OCI-LY1 (cell line): ENCODE measurements at regions not wholly inside any gene's neighbourhood (a gene's known extent, or its start where the extent isn't known, plus 50 kb on each side); places are given as distances from the start of the nearest gene placed in this dataset.

ENCODE experiments used
- H2AFZ ChIP-seq: fragments of 200-600 bp; sonication (generic), shearing (Covaris generic); 2 replicates; pipeline ENCODE4 v1.6.0; 2014; ENCODE audit warnings: antibody characterized with exemption, mild to moderate bottlenecking, low read length
- H3F3A ChIP-seq: fragments of 200-600 bp; sonication (generic), shearing (Covaris generic); 2 replicates; pipeline ENCODE4 v1.6.0; 2014; ENCODE audit warnings: mild to moderate bottlenecking, antibody characterized with exemption, low read length, moderate library complexity; ENCODE audit not compliant: insufficient read depth
- H3K27ac ChIP-seq: fragments of 200-600 bp; sonication (generic); 2 replicates; pipeline ENCODE4 v1.5.1; 2014; ENCODE audit warnings: low read length, mixed run types, mild to moderate bottlenecking, low read depth; ENCODE audit not compliant: poor library complexity, severe bottlenecking
- H3K27me3 ChIP-seq: fragments of 200-600 bp; sonication (generic); 2 replicates; pipeline ENCODE4 v1.6.0; 2014; ENCODE audit warnings: antibody characterized with exemption, mild to moderate bottlenecking, low read length, moderate library complexity; ENCODE audit not compliant: insufficient read depth
- H3K36me3 ChIP-seq: fragments of 200-600 bp; sonication (generic); 2 replicates; pipeline ENCODE4 v1.6.1; 2014; ENCODE audit warnings: mild to moderate bottlenecking, antibody characterized with exemption, low read length, moderate library complexity, mixed read lengths; ENCODE audit not compliant: insufficient read depth
- H3K4me1 ChIP-seq: fragments of 200-600 bp; sonication (generic); 2 replicates; pipeline ENCODE4 v1.5.1; 2014; ENCODE audit warnings: mild to moderate bottlenecking, low read length, moderate library complexity; ENCODE audit not compliant: insufficient read depth, severe bottlenecking
- H3K4me2 ChIP-seq: fragments of 200-600 bp; sonication (generic), shearing (Covaris generic); 2 replicates; pipeline ENCODE4 v1.6.1; 2014; ENCODE audit warnings: low read length
- H3K4me3 ChIP-seq: fragments of 200-600 bp; sonication (generic); 2 replicates; pipeline ENCODE4 v1.5.1; 2014; ENCODE audit warnings: low read length, low read depth, mild to moderate bottlenecking, mixed read lengths; ENCODE audit not compliant: poor library complexity, severe bottlenecking
- H3K79me2 ChIP-seq: fragments of 200-600 bp; shearing (Covaris generic); 2 replicates; pipeline ENCODE4 v1.6.1; 2016; ENCODE audit warnings: mixed run types, low read length, mixed read lengths; ENCODE audit not compliant: insufficient read depth
- H3K9ac ChIP-seq: fragments of 200-600 bp; sonication (generic), shearing (Covaris generic); 2 replicates; pipeline ENCODE4 v1.6.1; 2014; ENCODE audit warnings: mild to moderate bottlenecking, low read length, mixed read lengths
- H3K9me2 ChIP-seq: fragments of 200-600 bp; sonication (generic), shearing (Covaris generic); 2 replicates; pipeline ENCODE4 v1.6.1; 2014; ENCODE audit warnings: low read depth, mild to moderate bottlenecking, low read length, mixed read lengths
- H3K9me3 ChIP-seq: fragments of 200-600 bp; shearing (Covaris generic); 2 replicates; pipeline ENCODE4 v1.6.1; 2014; ENCODE audit warnings: low read length, mixed read lengths
- H4K20me1 ChIP-seq: fragments of 200-600 bp; sonication (generic), shearing (Covaris generic); 2 replicates; pipeline ENCODE4 v1.6.0; 2016; ENCODE audit warnings: mild to moderate bottlenecking, low read length; ENCODE audit not compliant: insufficient read depth
- EZH2 ChIP-seq: fragments of 200-600 bp; sonication (generic), shearing (Covaris generic); IDR thresholded peaks from 2 replicates; pipeline ENCODE4 v1.8.0; 2017; ENCODE audit warnings: borderline replicate concordance, mixed run types, mild to moderate bottlenecking, antibody characterized with exemption, low read length, moderate library complexity, mixed read lengths
- TF ChIP-seq, protein P1 (sequence below): fragments of 200-600 bp; sonication (generic), shearing (Covaris generic); IDR thresholded peaks from 2 replicates; pipeline ENCODE4 v1.5.1; 2017; ENCODE audit warnings: mild to moderate bottlenecking, antibody characterized with exemption, low read length, moderate library complexity, mixed read lengths

DNA sequence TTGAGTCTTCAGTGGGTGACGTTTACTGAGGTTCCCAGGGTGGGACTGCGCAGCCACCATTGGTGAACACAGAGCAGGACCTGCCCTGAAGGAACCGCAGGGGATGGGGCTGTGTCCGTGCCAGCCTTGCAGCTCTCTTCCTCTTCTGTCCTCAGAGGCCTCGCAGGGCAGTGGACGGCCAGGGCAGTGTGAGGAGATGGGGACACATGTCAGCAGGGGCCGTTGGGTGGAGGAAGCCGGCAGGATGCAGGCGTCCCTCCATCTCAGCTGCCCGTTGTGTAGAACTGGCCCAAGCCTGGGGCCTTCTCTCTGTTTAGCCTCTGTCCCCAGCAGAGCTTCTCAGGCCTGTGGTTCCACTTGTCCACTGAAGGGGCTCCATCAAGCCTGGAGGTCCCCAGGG is 53.6 kb upstream of the SMOC2 start:
- Histone ChIP-seq H3K9me2 (no peaks in the 10 kb centered on the region), H4K20me1 (no peaks in the 10 kb centered on the region), H2AFZ (no peak overlapping the region), H3K4me1 (no peaks in the 10 kb centered on the region), H3K4me2 (no peak overlapping the region), H3K4me3 (no peak overlapping the region), H3K9me3 (no peaks in the 10 kb centered on the region), H3K79me2 (no peaks in the 10 kb centered on the region), H3F3A (no peaks in the 10 kb centered on the region), H3K27ac (no peak overlapping the region), H3K27me3 (no peaks in the 10 kb centered on the region), H3K36me3 (no peaks in the 10 kb centered on the region), H3K9ac (no peak overlapping the region)
- TF ChIP-seq, protein P1, sequence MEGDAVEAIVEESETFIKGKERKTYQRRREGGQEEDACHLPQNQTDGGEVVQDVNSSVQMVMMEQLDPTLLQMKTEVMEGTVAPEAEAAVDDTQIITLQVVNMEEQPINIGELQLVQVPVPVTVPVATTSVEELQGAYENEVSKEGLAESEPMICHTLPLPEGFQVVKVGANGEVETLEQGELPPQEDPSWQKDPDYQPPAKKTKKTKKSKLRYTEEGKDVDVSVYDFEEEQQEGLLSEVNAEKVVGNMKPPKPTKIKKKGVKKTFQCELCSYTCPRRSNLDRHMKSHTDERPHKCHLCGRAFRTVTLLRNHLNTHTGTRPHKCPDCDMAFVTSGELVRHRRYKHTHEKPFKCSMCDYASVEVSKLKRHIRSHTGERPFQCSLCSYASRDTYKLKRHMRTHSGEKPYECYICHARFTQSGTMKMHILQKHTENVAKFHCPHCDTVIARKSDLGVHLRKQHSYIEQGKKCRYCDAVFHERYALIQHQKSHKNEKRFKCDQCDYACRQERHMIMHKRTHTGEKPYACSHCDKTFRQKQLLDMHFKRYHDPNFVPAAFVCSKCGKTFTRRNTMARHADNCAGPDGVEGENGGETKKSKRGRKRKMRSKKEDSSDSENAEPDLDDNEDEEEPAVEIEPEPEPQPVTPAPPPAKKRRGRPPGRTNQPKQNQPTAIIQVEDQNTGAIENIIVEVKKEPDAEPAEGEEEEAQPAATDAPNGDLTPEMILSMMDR = no peak
- no peak for TF ChIP-seq EZH2

DNA sequence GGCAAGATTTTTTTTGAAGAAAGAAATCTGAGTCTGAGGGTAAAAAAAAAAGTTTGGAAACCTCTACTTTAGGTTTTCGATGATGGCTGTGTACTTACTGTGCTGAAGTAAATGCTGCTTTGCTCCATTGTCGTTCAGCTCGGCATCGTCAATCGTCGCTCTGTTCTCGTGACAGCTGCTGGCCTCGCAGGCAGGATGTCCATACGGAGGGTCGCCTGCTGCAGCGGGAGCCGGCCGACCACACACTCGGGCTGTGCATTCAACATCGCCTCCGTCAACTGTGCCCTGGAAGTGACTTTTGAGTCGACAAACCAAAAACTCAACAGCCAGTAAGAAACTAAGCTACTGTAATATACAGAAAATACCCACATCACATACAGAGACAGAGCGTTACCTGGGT is 53.1 kb upstream of the SMOC2 start:
- no peaks in the 10 kb centered on the region for H3K9me2 ChIP-seq
- no peaks in the 10 kb centered on the region for H3K36me3 ChIP-seq
- no peaks in the 10 kb centered on the region for H3K27me3 ChIP-seq
- no peak overlapping the region for H3K27ac ChIP-seq
- TF ChIP-seq, protein P1 = no peak
- no peak for TF ChIP-seq EZH2
- H3K4me2 ChIP-seq = no peak overlapping the region
- no peaks in the 10 kb centered on the region for H3K9me3 ChIP-seq
- H4K20me1 ChIP-seq = no peaks in the 10 kb centered on the region
- no peak overlapping the region for H3K4me3 ChIP-seq
- H3K79me2 ChIP-seq = no peaks in the 10 kb centered on the region
- no peaks in the 10 kb centered on the region for H3F3A ChIP-seq
- H2AFZ ChIP-seq = no peak overlapping the region
- no peak overlapping the region for H3K9ac ChIP-seq
- H3K4me1 ChIP-seq = no peaks in the 10 kb centered on the region

DNA sequence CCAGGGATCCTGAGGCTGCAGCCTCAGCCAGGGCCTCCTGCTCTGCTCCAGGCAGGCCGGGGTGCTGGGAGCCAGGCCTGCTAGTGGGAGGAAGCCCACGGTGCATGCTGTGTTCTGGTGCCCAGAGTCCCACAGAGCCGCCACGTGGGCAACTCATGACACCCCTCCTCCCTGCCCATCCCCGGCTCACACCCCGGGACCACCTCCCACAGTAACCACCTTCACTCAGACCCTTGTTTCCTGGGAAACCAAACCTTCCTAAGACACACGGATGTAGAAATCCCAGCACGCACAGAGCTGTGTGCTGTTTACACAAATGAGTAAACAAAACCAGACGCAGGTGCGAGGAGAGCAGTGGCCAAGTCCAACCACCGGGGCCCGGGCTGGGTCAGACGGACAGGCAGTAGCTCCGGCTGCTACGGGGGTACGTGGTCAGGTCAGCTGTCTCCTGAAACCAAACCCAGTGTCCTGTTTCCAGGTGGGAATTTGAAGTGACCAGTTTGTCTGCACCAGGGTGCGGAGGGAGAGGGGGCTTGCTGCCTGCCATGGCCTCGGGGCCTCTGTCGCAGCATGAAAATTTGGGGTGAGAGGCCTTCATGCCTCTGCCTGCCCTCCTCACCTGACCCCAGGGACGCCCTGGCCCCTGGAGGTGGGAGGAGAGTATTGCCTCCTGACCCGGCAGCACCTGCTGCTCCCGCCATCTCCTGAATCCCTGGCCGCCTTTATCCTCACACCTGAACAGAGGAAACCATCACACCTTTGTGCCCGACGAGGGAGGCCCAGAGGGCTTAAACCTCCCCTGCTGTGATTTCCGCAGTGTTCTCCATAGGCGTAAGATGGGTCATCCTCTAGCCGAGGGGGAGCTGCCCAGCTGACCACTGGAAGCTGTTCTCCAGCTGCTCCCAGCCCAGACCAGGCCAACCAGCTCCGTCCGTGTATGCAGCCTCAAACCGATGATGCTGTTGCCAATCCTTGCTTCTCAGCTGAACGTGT is 52.0 kb upstream of the SMOC2 start:
- Histone ChIP-seq H3K4me3 (no peak overlapping the region), H3K4me1 (no peaks in the 10 kb centered on the region), H3K27ac (no peak overlapping the region), H3K4me2 (no peak overlapping the region), H2AFZ (no peak overlapping the region), H3F3A (no peaks in the 10 kb centered on the region), H4K20me1 (no peaks in the 10 kb centered on the region), H3K9me2 (no peaks in the 10 kb centered on the region), H3K9me3 (no peaks in the 10 kb centered on the region), H3K27me3 (no peaks in the 10 kb centered on the region), H3K36me3 (no peaks in the 10 kb centered on the region), H3K79me2 (no peaks in the 10 kb centered on the region), H3K9ac (no peak overlapping the region)
- no peak for TF ChIP-seq EZH2
- TF ChIP-seq, protein P1 = no peak
